ENCODE measurements at regions not wholly inside any gene's neighbourhood (a gene's known extent, or its start where the extent isn't known, plus 50 kb on each side); places are given as distances from the start of the nearest gene placed in this dataset.

DNA sequence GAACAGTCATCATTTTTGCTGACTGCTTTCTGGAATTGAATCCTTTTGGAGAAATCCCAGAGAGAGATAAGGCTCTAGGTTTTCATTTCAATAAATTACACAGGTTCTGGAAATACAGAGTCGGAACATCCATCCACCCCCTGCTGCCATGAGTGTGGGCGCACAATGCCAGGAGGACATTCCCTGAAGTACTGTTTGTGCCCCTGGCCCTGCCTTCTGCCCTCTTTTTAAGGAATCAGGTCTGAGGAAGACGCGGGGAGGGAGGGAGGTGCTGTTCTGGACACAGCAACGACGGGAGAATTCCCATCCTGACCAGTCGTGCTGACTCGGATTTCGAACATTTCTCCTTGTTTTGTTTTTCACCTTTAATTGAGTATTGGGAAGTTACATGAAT, 69.0 kb downstream of the SEC61G start:
- no peak for TF ChIP-seq SKIL (IDR thresholded peaks at IDR 0.05; ENCODE audit: low read depth, poor library complexity, severe bottlenecking)
- TF ChIP-seq USF1 (IDR thresholded peaks at IDR 0.05; ENCODE audit: borderline replicate concordance, extremely low read length, insufficient read depth, low read depth, low read length): no peak
- no peak for TF ChIP-seq POLR2AphosphoS5 (IDR thresholded peaks at IDR 0.05; ENCODE audit: low read length)
- TF ChIP-seq, protein P1, sequence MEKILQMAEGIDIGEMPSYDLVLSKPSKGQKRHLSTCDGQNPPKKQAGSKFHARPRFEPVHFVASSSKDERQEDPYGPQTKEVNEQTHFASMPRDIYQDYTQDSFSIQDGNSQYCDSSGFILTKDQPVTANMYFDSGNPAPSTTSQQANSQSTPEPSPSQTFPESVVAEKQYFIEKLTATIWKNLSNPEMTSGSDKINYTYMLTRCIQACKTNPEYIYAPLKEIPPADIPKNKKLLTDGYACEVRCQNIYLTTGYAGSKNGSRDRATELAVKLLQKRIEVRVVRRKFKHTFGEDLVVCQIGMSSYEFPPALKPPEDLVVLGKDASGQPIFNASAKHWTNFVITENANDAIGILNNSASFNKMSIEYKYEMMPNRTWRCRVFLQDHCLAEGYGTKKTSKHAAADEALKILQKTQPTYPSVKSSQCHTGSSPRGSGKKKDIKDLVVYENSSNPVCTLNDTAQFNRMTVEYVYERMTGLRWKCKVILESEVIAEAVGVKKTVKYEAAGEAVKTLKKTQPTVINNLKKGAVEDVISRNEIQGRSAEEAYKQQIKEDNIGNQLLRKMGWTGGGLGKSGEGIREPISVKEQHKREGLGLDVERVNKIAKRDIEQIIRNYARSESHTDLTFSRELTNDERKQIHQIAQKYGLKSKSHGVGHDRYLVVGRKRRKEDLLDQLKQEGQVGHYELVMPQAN (conservative IDR thresholded peaks at IDR 0.05): no peak
- TF ChIP-seq FOS (IDR thresholded peaks at IDR 0.05; ENCODE audit: borderline replicate concordance, extremely low read depth, insufficient read length): no peak

All from GM12878 (cell line).